HG03095 (cell line): ENCODE measurements at regions not wholly inside any gene's neighbourhood (a gene's known extent, or its start where the extent isn't known, plus 50 kb on each side); places are given as distances from the start of the nearest gene placed in this dataset.

Experiments
- ATAC-seq: cut with Tn5 transposase; IDR thresholded peaks from one replicate; pipeline ENCODE4 v1.9.1; 2021; ENCODE audit warnings: moderate library complexity; ENCODE audit not compliant: unreplicated experiment

DNA sequence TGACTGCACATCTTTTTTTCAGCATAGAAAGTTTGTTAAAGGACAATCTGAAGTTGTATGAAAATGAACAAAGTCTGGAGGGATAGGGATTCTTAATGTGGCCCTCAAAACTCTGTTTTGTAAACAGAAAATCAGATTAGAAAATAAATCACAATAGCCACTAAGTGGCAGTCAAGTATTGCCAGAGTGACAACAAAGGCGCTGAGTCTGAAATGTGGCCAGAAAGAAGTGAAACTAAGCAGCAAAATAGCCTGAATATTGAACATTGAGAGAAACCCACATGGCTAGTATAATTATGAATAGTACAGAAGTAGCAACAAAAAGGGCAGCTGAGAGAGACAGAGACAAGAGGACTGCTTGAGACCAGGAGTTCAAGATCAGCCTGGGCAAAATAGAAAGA, 81.1 kb upstream of the CT45A1 start:
- no peak for ATAC-seq

DNA sequence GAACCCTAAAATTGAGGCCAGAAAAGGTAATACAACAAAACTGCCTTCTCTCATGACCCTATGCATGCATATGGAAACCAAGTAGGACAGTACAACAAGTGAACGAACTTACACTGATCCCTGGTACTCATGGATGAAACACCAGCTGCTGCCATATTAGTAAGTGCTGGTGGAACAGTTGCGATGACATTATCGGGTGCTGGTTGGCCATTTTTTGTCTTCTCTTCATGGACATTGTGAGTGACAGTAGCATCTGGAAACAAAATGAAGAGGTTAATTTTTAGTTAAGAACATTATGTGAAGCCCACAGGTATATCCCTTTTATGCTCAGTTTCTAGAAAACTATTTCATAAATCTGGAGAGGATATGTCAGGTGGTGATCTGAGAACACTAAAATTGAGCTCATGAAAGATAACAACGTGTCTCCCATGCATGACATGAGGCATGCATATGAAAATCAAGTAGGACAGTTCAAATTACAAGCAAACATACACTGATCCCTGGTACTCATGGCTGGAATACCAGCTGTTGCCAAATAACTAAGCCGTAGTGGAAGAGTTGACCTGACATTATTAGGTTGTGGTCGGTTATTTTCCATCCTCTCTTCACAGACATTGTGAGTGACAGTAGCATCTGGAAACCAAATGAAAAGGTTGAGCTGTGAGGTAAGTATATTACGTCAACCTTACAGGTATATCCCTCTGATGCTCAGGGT, 74.2 kb upstream of the CT45A1 start:
- ATAC-seq = no peak

DNA sequence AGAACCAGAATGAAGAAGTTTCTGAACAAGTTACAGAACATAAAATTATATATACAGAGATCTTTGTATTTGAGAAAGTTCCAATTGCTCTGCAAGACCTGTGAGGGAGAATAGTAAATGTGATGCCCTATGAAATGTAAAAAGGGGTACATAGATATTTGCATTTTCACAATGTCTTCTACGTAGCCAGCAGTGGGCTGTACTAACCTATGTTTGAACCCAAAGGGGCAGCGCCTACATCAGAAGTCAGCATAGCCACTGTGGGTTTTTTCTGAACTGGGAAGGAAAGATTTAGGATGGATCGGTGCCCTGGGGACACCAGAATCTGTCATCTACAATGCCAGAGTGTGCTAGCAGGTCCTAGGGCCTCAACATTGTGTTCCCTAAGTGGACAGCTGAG, 69.5 kb upstream of the CT45A1 start:
- ATAC-seq = no peak

DNA sequence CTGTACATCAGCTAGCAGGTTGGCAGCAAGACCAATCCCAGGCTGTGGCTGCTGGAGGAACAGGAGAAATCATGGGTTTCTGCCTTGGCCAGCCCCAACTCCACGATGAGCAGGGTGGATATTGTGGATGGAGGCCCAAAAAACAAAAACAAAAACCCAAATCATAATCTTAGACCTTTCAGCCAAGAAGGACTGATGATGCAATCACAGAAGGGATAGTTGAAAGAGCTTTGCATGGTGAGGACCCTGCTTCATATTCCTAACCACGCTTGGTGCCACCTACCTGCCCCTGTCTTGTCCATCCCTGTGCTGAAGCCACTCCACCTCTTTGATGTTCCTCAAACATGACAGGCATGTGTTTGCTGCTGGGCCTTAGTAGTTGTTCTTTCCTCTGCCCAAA, 68.8 kb upstream of the CT45A1 start:
- ATAC-seq = no peak

DNA sequence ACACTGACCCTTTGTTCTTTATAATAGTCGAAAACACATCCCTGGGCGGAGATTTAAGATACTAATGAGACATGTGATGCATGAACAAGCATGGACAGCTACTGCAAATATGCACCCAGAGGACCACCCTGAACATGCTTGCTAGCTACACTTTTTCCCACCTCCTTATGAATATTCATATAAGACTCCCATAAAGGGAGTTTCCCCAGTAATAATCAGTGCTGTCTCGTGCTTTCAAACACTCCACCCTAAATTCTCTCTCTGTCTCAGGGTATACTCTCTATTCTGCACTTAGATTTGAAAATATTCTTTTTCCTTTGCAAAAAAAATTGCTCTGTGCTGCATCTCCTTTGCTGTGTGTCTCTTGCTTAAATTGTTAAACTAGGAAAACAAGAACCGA, 64.4 kb upstream of the CT45A1 start:
- ATAC-seq = no peak

DNA sequence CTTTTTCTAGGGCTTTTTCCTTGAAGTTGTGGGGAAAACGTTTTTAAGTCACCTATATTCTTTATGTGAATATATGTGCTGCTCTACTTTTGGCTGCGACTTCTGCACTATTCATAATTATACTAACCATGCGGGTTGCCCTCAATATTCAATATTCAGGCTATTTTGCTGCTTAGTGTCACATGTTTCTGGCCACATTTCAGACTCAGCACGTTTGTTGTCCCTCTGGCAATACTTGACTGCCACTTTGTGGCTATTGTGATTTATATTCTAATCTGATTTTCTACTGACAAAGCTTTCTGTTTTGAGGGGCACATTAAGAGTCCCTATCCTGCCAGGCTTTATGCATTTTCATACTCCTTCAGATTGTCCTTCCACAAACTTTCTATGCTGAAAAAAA, 63.9 kb upstream of the CT45A1 start:
- no peak for ATAC-seq

DNA sequence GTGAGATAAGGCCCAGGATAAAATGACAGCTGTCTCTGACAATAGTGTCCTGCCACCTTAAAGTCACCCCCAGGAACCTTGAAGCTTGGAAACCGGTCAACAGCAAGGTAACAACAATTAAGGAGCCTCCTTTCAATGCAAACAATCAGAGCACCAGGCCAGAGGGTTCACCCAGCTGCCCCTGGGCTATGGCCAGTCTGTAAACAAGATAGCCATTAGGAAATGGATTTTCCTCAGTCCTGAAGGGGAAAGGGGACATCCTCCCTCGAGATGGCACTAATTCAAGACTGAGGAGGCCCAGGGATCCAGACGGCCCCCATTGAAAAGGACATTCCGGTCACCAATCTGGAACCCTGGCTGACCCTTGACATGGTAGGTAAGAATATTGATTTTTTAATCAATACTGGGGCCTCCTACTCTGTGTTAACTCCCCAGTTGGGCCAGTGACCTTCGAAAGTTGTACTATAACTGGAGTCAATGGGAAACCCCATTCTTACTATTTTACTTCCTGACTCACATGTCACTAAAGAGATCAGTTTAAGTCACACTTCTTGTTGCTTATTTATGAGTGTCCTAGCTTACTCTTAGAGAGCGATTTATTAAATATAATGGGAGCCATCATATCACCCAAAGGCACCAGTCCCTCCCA, 61.7 kb upstream of the CT45A1 start:
- ATAC-seq = no peak

DNA sequence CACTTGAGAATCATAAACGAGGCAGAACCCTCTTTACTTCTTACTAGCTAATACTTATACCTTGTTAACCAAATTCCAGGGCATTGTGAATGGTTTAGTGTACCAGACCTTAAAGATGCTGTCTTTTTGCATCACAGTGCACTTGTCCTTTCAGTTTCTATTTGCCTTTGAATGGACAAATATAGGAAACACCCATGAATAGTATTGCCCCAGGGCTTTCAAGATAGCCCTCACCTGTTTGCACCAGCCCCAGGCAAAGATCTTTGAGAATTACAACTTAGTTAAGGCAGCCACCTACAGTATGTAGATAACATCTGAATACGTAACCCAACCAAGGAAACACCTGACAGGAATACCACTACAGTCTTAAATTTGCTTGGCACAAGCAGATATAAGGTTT, 60.8 kb upstream of the CT45A1 start:
- no peak for ATAC-seq

DNA sequence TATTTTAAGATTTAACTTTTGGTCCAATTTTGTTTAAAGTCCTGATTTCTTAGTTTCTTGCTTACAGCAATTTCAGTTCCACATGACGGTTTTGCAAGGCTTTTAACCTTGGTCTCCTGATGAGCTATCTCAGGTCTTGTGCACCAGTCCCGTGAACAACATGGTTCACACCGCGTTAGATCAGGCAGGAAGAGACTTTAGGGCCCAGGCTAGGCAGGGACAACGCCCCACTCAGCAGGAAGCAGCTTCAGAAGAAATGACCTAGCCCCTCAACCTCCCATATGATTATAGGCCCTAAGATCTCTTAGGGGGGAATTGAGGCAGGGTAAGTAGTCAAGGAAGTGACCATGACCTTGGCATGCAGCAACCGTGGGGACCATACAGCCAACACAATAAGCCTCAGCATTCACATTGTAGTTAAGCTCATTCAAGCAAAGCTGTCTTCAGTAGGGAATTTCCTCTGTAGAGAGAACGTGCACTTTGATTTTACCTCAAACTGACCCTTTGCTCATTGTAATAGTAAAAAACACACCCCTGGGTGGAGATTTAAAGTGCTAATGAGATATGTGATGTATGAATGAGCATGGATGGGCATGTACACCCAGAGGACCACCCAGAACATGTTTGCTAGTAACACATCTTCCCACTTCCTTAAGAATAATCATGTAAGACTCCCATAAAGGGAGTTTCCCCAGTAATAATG, 55.3 kb upstream of the CT45A1 start:
- ATAC-seq = peak; percentile 47
